GM20000 (cell line): ENCODE measurements at regions not wholly inside any gene's neighbourhood (a gene's known extent, or its start where the extent isn't known, plus 50 kb on each side); places are given as distances from the start of the nearest gene placed in this dataset.

Source experiments
- DNase-seq: peaks from one replicate; pipeline ENCODE4 v3.0.0; 2012; ENCODE audit warnings: low spot score
- CTCF ChIP-seq: IDR thresholded peaks from 2 replicates; pipeline ENCODE4 v1.5.1; 2012; ENCODE audit warnings: mild to moderate bottlenecking, control low read depth; ENCODE audit errors: extremely low read depth, missing control alignments

- TF ChIP-seq CTCF = no peak
- DNase-seq = no peak
These were observed 77.5 kb upstream of the GLI2 start for GRCh38 chr2:120658042-120658769.

GRCh38 chr2:120658770-120659158 is 76.9 kb upstream of the GLI2 start:
- no peak for DNase-seq
- no peak for TF ChIP-seq CTCF

- no peak for TF ChIP-seq CTCF
These were observed 76.2 kb upstream of the GLI2 start for GRCh38 chr2:120659275-120659977.

GRCh38 chr2:120660056-120660694 is 75.5 kb upstream of the GLI2 start:
- DNase-seq = no peak
- no peak for TF ChIP-seq CTCF

More at GRCh38 chr2:120659275-120659977, 76.2 kb upstream of the GLI2 start:
- no peak for DNase-seq

GRCh38 chr2:120660771-120661459 is 74.8 kb upstream of the GLI2 start:
- no peak for TF ChIP-seq CTCF
- no peak for DNase-seq

GRCh38 chr2:120661551-120661950 is 74.1 kb upstream of the GLI2 start:
- no peak for TF ChIP-seq CTCF
- no peak for DNase-seq
